Lower leg skin (tissue), 3 donors: ENCODE measurements at regions not wholly inside any gene's neighbourhood (a gene's known extent, or its start where the extent isn't known, plus 50 kb on each side); places are given as distances from the start of the nearest gene placed in this dataset.

Experiments
- CTCF ChIP-seq, 3 donors: fragments of 450-650 bp; IDR thresholded peaks; one replicate each; pipeline ENCODE4 v1.5.1; 2016; ENCODE audit warnings: antibody characterized with exemption in 3 of 3, mild to moderate bottlenecking in 3 of 3, moderate library complexity in 2 of 3
- POLR2A ChIP-seq, 2 donors: fragments of 450-650 bp; IDR thresholded peaks; one replicate each; pipeline ENCODE4 v1.6.1; 2016 to 2017; ENCODE audit warnings: antibody characterized with exemption in 2 of 2, mild to moderate bottlenecking in 1 of 2, moderate library complexity in 1 of 2

GRCh38 chr6:134491477-134491876, 173.6 kb upstream of the SGK1 start:
- TF ChIP-seq CTCF (IDR thresholded peaks at IDR 0.05) (no peak), POLR2A (IDR thresholded peaks at IDR 0.05) (no peak)
